NCI-H2171 treated with DMSO at 0.1 percent for 48 hours (cell line): ENCODE measurements at regions not wholly inside any gene's neighbourhood (a gene's known extent, or its start where the extent isn't known, plus 50 kb on each side); places are given as distances from the start of the nearest gene placed in this dataset.

ENCODE experiments used
- DNase-seq: peaks from one replicate; lab custom pipeline; 2025; lab: John Stamatoyannopoulos, UW

GRCh38 chr22:48836673-48837340 is 990.9 kb downstream of the BRD1 start:
- DNase-seq, result peak; percentile 52

- no peak for DNase-seq
These were observed 991.6 kb downstream of the BRD1 start for GRCh38 chr22:48835857-48836672.

- no peak for DNase-seq
These were observed 992.3 kb downstream of the BRD1 start for GRCh38 chr22:48835364-48835763.

- no peak for DNase-seq
These were observed 993.3 kb downstream of the BRD1 start for GRCh38 chr22:48834404-48834803.

GRCh38 chr22:48832592-48832991 is 995.1 kb downstream of the BRD1 start:
- no peak for DNase-seq

GRCh38 chr22:48829908-48830307 is 997.8 kb downstream of the BRD1 start:
- DNase-seq, result no peak

- DNase-seq, result no peak
These were observed 999.0 kb downstream of the BRD1 start for GRCh38 chr22:48828688-48829087.

GRCh38 chr22:48827904-48828555 is 999.6 kb downstream of the BRD1 start:
- no peak for DNase-seq

GRCh38 chr22:48827268-48827846 is 1000.3 kb downstream of the BRD1 start:
- no peak for DNase-seq

GRCh38 chr22:48826546-48826945 is 1001.1 kb downstream of the BRD1 start:
- no peak for DNase-seq

- DNase-seq, result no peak
These were observed 1001.7 kb downstream of the BRD1 start for GRCh38 chr22:48825802-48826520.

GRCh38 chr22:48824712-48825651 is 1002.7 kb downstream of the BRD1 start:
- peak; percentile 59 for DNase-seq

GRCh38 chr22:48823941-48824340 is 1003.7 kb downstream of the BRD1 start:
- DNase-seq, result no peak

GRCh38 chr22:48822278-48823233 is 1005.1 kb downstream of the BRD1 start:
- no peak for DNase-seq

GRCh38 chr22:48821727-48822126 is 1005.9 kb downstream of the BRD1 start:
- no peak for DNase-seq

GRCh38 chr22:48821346-48821690 is 1006.4 kb downstream of the BRD1 start:
- no peak for DNase-seq

- no peak for DNase-seq
These were observed 1007.0 kb downstream of the BRD1 start for GRCh38 chr22:48820481-48821345.

GRCh38 chr22:48819961-48820360 is 1007.7 kb downstream of the BRD1 start:
- no peak for DNase-seq

- DNase-seq, result peak; percentile 49
These were observed 1008.4 kb downstream of the BRD1 start for GRCh38 chr22:48819232-48819631.
